A673 (cell line): ENCODE measurements at regions not wholly inside any gene's neighbourhood (a gene's known extent, or its start where the extent isn't known, plus 50 kb on each side); places are given as distances from the start of the nearest gene placed in this dataset.

Experiments
- EZH2 ChIP-seq: fragments of 200-600 bp; sonication (generic); IDR thresholded peaks from 2 replicates; pipeline ENCODE4 v1.6.1; 2017; ENCODE audit warnings: borderline replicate concordance, low read depth, mild to moderate bottlenecking, mixed read lengths, antibody characterized with exemption, low read length; ENCODE audit not compliant: poor library complexity, severe bottlenecking
- TF ChIP-seq, protein P1 (sequence below): fragments of 300-800, 200-600 bp; sonication (generic); conservative IDR thresholded peaks from 2 replicates; pipeline ENCODE4 v1.5.1; 2017; ENCODE audit warnings: low read depth, mild to moderate bottlenecking, antibody characterized with exemption, low read length, moderate library complexity, mixed read lengths

DNA sequence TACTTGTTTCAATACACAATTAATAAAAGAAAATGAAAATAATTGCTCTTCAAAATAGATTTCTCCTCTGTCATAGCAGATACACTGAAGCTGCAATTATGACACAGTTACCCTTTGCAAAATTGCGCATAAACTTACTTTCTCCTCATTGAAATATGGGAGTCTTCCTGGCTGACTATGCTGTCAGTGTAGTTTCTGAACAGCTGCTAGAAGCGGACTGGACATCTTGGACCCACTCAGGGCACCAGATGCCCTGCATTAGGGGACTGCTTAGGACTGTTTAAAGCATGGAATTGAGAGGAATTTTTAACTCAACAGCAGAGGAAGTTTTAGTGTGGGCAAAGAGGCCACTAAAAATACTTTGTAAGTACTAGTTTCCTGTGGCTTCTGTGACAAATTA is 454.9 kb downstream of the ATP23 start:
- TF ChIP-seq, protein P1, sequence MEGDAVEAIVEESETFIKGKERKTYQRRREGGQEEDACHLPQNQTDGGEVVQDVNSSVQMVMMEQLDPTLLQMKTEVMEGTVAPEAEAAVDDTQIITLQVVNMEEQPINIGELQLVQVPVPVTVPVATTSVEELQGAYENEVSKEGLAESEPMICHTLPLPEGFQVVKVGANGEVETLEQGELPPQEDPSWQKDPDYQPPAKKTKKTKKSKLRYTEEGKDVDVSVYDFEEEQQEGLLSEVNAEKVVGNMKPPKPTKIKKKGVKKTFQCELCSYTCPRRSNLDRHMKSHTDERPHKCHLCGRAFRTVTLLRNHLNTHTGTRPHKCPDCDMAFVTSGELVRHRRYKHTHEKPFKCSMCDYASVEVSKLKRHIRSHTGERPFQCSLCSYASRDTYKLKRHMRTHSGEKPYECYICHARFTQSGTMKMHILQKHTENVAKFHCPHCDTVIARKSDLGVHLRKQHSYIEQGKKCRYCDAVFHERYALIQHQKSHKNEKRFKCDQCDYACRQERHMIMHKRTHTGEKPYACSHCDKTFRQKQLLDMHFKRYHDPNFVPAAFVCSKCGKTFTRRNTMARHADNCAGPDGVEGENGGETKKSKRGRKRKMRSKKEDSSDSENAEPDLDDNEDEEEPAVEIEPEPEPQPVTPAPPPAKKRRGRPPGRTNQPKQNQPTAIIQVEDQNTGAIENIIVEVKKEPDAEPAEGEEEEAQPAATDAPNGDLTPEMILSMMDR, result no peak
- TF ChIP-seq EZH2, result no peak
